GM23338 (cell line): ENCODE measurements at regions not wholly inside any gene's neighbourhood (a gene's known extent, or its start where the extent isn't known, plus 50 kb on each side); places are given as distances from the start of the nearest gene placed in this dataset.

Experiments used
- ATAC-seq: fragments of 200-7000 bp; cut with Tn5 transposase; 3 replicates; pipeline ENCODE4 v1.9.1; 2020
- DNase-seq: peaks from one replicate; pipeline ENCODE4 v3.0.0-alpha.2; 2015; ENCODE audit warnings: low spot score
- H2AFZ ChIP-seq: fragments of 200-600 bp; sonication (generic); 2 replicates; pipeline ENCODE4 v1.8.0; 2016; ENCODE audit warnings: antibody characterized with exemption, mild to moderate bottlenecking, moderate library complexity
- H3F3A ChIP-seq: fragments of 200-600 bp; sonication (generic); replicated peaks from 2 replicates; pipeline ENCODE4 v1.8.0; 2017; ENCODE audit warnings: antibody characterized with exemption, mixed run types, low read depth
- H3K27ac ChIP-seq: fragments of 200-600 bp; sonication (generic); 2 replicates; pipeline ENCODE4 v1.6.1; 2016; ENCODE audit warnings: low read depth
- H3K27me3 ChIP-seq: fragments of 200-600 bp; sonication (generic); 2 replicates; pipeline ENCODE4 v1.8.0; 2016; ENCODE audit warnings: mild to moderate bottlenecking, mixed run types, moderate library complexity; ENCODE audit not compliant: insufficient read depth
- H3K36me3 ChIP-seq: fragments of 200-600 bp; sonication (generic); 2 replicates; pipeline ENCODE4 v1.8.0; 2016; ENCODE audit warnings: mild to moderate bottlenecking; ENCODE audit not compliant: insufficient read depth
- H3K4me1 ChIP-seq: fragments of 200-600 bp; sonication (generic); 2 replicates; pipeline ENCODE4 v1.8.0; 2016; ENCODE audit warnings: mild to moderate bottlenecking, moderate library complexity; ENCODE audit not compliant: insufficient read depth
- H3K4me2 ChIP-seq: fragments of 200-600 bp; sonication (generic); 2 replicates; pipeline ENCODE4 v1.7.1; 2017; ENCODE audit warnings: mixed run types
- H3K4me3 ChIP-seq: fragments of 200-600 bp; sonication (generic); 2 replicates; pipeline ENCODE4 v1.6.1; 2016; ENCODE audit warnings: mixed run types
- H3K79me2 ChIP-seq: fragments of 200-600 bp; sonication (generic); replicated peaks from 2 replicates; pipeline ENCODE4 v1.8.0; 2017; ENCODE audit warnings: mild to moderate bottlenecking; ENCODE audit not compliant: insufficient read depth
- H3K9me2 ChIP-seq: fragments of 200-600 bp; sonication (generic); 2 replicates; pipeline ENCODE4 v1.8.0; 2017; ENCODE audit not compliant: insufficient read depth
- H4K20me1 ChIP-seq: fragments of 200-600 bp; sonication (generic); replicated peaks from 2 replicates; pipeline ENCODE4 v1.8.0; 2017; ENCODE audit warnings: mild to moderate bottlenecking; ENCODE audit not compliant: insufficient read depth
- H3K27ac Mint-ChIP-seq: 2 replicates; pipeline ENCODE4 v1.8.0; 2020; ENCODE audit warnings: inconsistent platforms, mild to moderate bottlenecking, moderate library complexity, mixed read lengths
- H3K27me3 Mint-ChIP-seq: 3 replicates; pipeline ENCODE4 v1.8.0; 2022; ENCODE audit warnings: low read depth, mild to moderate bottlenecking, moderate library complexity, mixed read lengths, inconsistent platforms; ENCODE audit not compliant: insufficient read depth, poor library complexity
- H3K36me3 Mint-ChIP-seq: 3 replicates; pipeline ENCODE4 v1.8.0; 2021; ENCODE audit warnings: low read depth, mild to moderate bottlenecking, inconsistent platforms, moderate library complexity, mixed read lengths
- H3K4me1 Mint-ChIP-seq: 3 replicates; pipeline ENCODE4 v1.8.0; 2020; ENCODE audit warnings: mild to moderate bottlenecking, inconsistent platforms, mixed read lengths
- H3K4me3 Mint-ChIP-seq: 3 replicates; pipeline ENCODE4 v1.8.0; 2021; ENCODE audit warnings: moderate library complexity, mild to moderate bottlenecking, inconsistent platforms, mixed read lengths
- H3K9me3 Mint-ChIP-seq: 3 replicates; pipeline ENCODE4 v1.8.0; 2020; ENCODE audit warnings: moderate library complexity, mild to moderate bottlenecking, inconsistent platforms, mixed read lengths
- CREB1 ChIP-seq: fragments of 250-450 bp; sonication (Bioruptor Pico); IDR thresholded peaks from 2 replicates; pipeline ENCODE4 v1.5.0; 2020; ENCODE audit warnings: low read depth, mild to moderate bottlenecking, moderate library complexity
- EZH2 ChIP-seq: fragments of 200-600 bp; sonication (generic); IDR thresholded peaks from one replicate; pipeline ENCODE4 v1.8.0; 2017; ENCODE audit warnings: antibody characterized with exemption, mild to moderate bottlenecking, low read depth; ENCODE audit not compliant: unreplicated experiment
- EZH2phosphoT487 ChIP-seq: fragments of 200-600 bp; sonication (generic); IDR thresholded peaks from one replicate; pipeline ENCODE4 v1.8.1; 2018; ENCODE audit warnings: antibody characterized with exemption; ENCODE audit not compliant: unreplicated experiment
- JUNB ChIP-seq: IDR thresholded peaks from one replicate; pipeline ENCODE4 v1.6.1; 2016; ENCODE audit warnings: antibody characterized with exemption; ENCODE audit not compliant: unreplicated experiment
- NANOG ChIP-seq: IDR thresholded peaks from 2 replicates; pipeline ENCODE4 v1.6.1; 2016; ENCODE audit warnings: antibody characterized with exemption, borderline replicate concordance
- POLR2AphosphoS5 ChIP-seq: IDR thresholded peaks from 2 replicates; pipeline ENCODE4 v1.6.1; 2016; ENCODE audit warnings: antibody characterized with exemption, low read depth
- STAT1 ChIP-seq: IDR thresholded peaks from one replicate; pipeline ENCODE4 v1.6.1; 2016; ENCODE audit warnings: antibody characterized with exemption; ENCODE audit not compliant: unreplicated experiment
- ZNF114 ChIP-seq: fragments of 250-450 bp; sonication (Bioruptor Pico); IDR thresholded peaks from 2 replicates; pipeline ENCODE4 v1.5.0; 2020; ENCODE audit warnings: mild to moderate bottlenecking, moderate library complexity
- ZNF331 ChIP-seq: fragments of 250-450 bp; sonication (Bioruptor Pico); IDR thresholded peaks from 2 replicates; pipeline ENCODE4 v1.5.0; 2020; ENCODE audit warnings: low read depth, mild to moderate bottlenecking, moderate library complexity
- TF ChIP-seq, protein P1 (sequence below): fragments of 250-450 bp; sonication (Bioruptor Pico); IDR thresholded peaks from 2 replicates; pipeline ENCODE4 v1.5.0; 2020; ENCODE audit warnings: mild to moderate bottlenecking, moderate library complexity
- TF ChIP-seq, protein P2 (sequence below), 2 experiments: fragments of 200-600 bp in 1 of 2; sonication (generic) in 1 of 2; conservative IDR thresholded peaks; 2 replicates each; pipeline versions ENCODE4 v1.5.1 to v1.6.1; 2016 to 2017; ENCODE audit warnings: antibody characterized with exemption in 2 of 2, low read depth in 2 of 2, mild to moderate bottlenecking in 2 of 2, moderate library complexity in 1 of 2
- TF ChIP-seq, protein P3 (sequence below): IDR thresholded peaks from 2 replicates; pipeline ENCODE4 v1.6.1; 2016; ENCODE audit warnings: antibody characterized with exemption
- TF ChIP-seq, protein P4 (sequence below): IDR thresholded peaks from one replicate; pipeline ENCODE4 v1.6.1; 2018; ENCODE audit warnings: antibody characterized with exemption; ENCODE audit not compliant: unreplicated experiment

DNA sequence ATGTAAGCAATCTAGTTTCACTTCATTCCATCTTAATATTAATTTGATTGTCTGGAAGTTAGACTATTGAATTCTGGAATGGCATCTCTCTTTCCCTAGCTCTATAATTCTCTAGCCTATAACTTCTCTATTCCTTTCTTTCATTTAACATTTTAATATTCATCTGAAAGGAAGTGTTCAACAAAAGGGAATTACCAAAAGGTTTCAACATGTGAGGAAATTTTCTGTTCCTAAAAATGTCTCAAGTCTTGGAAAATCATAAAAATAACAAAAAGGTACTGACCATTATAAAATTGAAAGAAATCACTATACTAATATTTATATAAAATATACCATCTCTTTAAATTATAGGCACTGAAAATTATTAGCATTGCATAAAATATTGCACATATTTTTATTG lies 228.7 kb downstream of the TXNL1 start:
- Histone ChIP-seq H3K27ac (no peak overlapping the region), H3F3A (0 out of 2 replicates have a peak, but pooled peaks cover 4% of the 10 kb centered on the region), H3K4me2 (no peak overlapping the region), H3K9me2 (peaks cover 13% of the 10 kb centered on the region), H3K27me3 (no peaks in the 10 kb centered on the region), H3K79me2 (no peaks in the 10 kb centered on the region), H3K4me1 (peaks cover 31% of the 10 kb centered on the region), H4K20me1 (no peaks in the 10 kb centered on the region), H2AFZ (no peak overlapping the region), H3K4me3 (no peak overlapping the region), H3K36me3 (peaks cover 7% of the 10 kb centered on the region)
- no peak for TF ChIP-seq EZH2
- TF ChIP-seq, protein P1, sequence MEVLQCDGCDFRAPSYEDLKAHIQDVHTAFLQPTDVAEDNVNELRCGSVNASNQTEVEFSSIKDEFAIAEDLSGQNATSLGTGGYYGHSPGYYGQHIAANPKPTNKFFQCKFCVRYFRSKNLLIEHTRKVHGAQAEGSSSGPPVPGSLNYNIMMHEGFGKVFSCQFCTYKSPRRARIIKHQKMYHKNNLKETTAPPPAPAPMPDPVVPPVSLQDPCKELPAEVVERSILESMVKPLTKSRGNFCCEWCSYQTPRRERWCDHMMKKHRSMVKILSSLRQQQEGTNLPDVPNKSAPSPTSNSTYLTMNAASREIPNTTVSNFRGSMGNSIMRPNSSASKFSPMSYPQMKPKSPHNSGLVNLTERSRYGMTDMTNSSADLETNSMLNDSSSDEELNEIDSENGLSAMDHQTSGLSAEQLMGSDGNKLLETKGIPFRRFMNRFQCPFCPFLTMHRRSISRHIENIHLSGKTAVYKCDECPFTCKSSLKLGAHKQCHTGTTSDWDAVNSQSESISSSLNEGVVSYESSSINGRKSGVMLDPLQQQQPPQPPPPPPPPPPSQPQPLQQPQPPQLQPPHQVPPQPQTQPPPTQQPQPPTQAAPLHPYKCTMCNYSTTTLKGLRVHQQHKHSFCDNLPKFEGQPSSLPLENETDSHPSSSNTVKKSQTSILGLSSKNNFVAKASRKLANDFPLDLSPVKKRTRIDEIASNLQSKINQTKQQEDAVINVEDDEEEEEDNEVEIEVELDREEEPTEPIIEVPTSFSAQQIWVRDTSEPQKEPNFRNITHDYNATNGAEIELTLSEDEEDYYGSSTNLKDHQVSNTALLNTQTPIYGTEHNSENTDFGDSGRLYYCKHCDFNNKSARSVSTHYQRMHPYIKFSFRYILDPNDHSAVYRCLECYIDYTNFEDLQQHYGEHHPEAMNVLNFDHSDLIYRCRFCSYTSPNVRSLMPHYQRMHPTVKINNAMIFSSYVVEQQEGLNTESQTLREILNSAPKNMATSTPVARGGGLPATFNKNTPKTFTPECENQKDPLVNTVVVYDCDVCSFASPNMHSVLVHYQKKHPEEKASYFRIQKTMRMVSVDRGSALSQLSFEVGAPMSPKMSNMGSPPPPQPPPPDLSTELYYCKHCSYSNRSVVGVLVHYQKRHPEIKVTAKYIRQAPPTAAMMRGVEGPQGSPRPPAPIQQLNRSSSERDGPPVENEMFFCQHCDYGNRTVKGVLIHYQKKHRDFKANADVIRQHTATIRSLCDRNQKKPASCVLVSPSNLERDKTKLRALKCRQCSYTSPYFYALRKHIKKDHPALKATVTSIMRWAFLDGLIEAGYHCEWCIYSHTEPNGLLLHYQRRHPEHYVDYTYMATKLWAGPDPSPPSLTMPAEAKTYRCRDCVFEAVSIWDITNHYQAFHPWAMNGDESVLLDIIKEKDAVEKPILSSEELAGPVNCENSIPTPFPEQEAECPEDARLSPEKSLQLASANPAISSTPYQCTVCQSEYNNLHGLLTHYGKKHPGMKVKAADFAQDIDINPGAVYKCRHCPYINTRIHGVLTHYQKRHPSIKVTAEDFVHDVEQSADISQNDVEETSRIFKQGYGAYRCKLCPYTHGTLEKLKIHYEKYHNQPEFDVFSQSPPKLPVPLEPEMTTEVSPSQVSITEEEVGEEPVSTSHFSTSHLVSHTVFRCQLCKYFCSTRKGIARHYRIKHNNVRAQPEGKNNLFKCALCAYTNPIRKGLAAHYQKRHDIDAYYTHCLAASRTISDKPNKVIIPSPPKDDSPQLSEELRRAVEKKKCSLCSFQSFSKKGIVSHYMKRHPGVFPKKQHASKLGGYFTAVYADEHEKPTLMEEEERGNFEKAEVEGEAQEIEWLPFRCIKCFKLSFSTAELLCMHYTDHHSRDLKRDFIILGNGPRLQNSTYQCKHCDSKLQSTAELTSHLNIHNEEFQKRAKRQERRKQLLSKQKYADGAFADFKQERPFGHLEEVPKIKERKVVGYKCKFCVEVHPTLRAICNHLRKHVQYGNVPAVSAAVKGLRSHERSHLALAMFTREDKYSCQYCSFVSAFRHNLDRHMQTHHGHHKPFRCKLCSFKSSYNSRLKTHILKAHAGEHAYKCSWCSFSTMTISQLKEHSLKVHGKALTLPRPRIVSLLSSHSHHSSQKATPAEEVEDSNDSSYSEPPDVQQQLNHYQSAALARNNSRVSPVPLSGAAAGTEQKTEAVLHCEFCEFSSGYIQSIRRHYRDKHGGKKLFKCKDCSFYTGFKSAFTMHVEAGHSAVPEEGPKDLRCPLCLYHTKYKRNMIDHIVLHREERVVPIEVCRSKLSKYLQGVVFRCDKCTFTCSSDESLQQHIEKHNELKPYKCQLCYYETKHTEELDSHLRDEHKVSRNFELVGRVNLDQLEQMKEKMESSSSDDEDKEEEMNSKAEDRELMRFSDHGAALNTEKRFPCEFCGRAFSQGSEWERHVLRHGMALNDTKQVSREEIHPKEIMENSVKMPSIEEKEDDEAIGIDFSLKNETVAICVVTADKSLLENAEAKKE (CRISPR knock-in tag): no peak
- no peak for TF ChIP-seq CREB1 (CRISPR knock-in tag)
- no peak for TF ChIP-seq POLR2AphosphoS5
- TF ChIP-seq ZNF331 (CRISPR knock-in tag): no peak
- TF ChIP-seq, protein P2, sequence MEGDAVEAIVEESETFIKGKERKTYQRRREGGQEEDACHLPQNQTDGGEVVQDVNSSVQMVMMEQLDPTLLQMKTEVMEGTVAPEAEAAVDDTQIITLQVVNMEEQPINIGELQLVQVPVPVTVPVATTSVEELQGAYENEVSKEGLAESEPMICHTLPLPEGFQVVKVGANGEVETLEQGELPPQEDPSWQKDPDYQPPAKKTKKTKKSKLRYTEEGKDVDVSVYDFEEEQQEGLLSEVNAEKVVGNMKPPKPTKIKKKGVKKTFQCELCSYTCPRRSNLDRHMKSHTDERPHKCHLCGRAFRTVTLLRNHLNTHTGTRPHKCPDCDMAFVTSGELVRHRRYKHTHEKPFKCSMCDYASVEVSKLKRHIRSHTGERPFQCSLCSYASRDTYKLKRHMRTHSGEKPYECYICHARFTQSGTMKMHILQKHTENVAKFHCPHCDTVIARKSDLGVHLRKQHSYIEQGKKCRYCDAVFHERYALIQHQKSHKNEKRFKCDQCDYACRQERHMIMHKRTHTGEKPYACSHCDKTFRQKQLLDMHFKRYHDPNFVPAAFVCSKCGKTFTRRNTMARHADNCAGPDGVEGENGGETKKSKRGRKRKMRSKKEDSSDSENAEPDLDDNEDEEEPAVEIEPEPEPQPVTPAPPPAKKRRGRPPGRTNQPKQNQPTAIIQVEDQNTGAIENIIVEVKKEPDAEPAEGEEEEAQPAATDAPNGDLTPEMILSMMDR (conservative IDR thresholded peaks at IDR 0.05; ENCODE audit: low read depth in 2 of 2): no peak
- no peak for TF ChIP-seq EZH2phosphoT487
- TF ChIP-seq, protein P3, sequence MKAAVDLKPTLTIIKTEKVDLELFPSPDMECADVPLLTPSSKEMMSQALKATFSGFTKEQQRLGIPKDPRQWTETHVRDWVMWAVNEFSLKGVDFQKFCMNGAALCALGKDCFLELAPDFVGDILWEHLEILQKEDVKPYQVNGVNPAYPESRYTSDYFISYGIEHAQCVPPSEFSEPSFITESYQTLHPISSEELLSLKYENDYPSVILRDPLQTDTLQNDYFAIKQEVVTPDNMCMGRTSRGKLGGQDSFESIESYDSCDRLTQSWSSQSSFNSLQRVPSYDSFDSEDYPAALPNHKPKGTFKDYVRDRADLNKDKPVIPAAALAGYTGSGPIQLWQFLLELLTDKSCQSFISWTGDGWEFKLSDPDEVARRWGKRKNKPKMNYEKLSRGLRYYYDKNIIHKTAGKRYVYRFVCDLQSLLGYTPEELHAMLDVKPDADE: no peak
- TF ChIP-seq, protein P4, sequence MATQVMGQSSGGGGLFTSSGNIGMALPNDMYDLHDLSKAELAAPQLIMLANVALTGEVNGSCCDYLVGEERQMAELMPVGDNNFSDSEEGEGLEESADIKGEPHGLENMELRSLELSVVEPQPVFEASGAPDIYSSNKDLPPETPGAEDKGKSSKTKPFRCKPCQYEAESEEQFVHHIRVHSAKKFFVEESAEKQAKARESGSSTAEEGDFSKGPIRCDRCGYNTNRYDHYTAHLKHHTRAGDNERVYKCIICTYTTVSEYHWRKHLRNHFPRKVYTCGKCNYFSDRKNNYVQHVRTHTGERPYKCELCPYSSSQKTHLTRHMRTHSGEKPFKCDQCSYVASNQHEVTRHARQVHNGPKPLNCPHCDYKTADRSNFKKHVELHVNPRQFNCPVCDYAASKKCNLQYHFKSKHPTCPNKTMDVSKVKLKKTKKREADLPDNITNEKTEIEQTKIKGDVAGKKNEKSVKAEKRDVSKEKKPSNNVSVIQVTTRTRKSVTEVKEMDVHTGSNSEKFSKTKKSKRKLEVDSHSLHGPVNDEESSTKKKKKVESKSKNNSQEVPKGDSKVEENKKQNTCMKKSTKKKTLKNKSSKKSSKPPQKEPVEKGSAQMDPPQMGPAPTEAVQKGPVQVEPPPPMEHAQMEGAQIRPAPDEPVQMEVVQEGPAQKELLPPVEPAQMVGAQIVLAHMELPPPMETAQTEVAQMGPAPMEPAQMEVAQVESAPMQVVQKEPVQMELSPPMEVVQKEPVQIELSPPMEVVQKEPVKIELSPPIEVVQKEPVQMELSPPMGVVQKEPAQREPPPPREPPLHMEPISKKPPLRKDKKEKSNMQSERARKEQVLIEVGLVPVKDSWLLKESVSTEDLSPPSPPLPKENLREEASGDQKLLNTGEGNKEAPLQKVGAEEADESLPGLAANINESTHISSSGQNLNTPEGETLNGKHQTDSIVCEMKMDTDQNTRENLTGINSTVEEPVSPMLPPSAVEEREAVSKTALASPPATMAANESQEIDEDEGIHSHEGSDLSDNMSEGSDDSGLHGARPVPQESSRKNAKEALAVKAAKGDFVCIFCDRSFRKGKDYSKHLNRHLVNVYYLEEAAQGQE: no peak
- TF ChIP-seq JUNB: no peak
- TF ChIP-seq NANOG: no peak
- no peak for TF ChIP-seq STAT1
- no peak for TF ChIP-seq ZNF114 (CRISPR knock-in tag)
- H3K27me3 Mint-ChIP-seq: peaks cover 1% of the 10 kb centered on the region
- peaks cover 25% of the 10 kb centered on the region for H3K4me1 Mint-ChIP-seq
- H3K4me3 Mint-ChIP-seq: no peak overlapping the region
- H3K27ac Mint-ChIP-seq: no peak overlapping the region
- peaks cover 42% of the 10 kb centered on the region for H3K9me3 Mint-ChIP-seq
- peaks cover 53% of the 10 kb centered on the region for H3K36me3 Mint-ChIP-seq
- ATAC-seq (no peak), DNase-seq (no peak)
